ENCODE measurements at regions not wholly inside any gene's neighbourhood (a gene's known extent, or its start where the extent isn't known, plus 50 kb on each side); places are given as distances from the start of the nearest gene placed in this dataset.

- TF ChIP-seq CTCF (IDR thresholded peaks at IDR 0.05; ENCODE audit: insufficient read depth, low read depth, low read length) (no peak), EZH2 (IDR thresholded peaks at IDR 0.05; ENCODE audit: insufficient read depth, low read length) (no peak)
Observed at GRCh38 chr13:40113643-40114304, 458.3 kb downstream of the COG6 start.

Measured in astrocyte (in vitro differentiated cells and primary cell).